ENCODE measurements at regions not wholly inside any gene's neighbourhood (a gene's known extent, or its start where the extent isn't known, plus 50 kb on each side); places are given as distances from the start of the nearest gene placed in this dataset.

- TF ChIP-seq CTCF (IDR thresholded peaks at IDR 0.05) (no peak), EZH2 (IDR thresholded peaks at IDR 0.05) (no peak)
Observed at GRCh38 chr9:28668158-28668557, 1094.9 kb upstream of the C9orf72 start.

Measured in neural progenitor cell (in vitro differentiated cells).